WTC11 (cell line): ENCODE measurements at regions not wholly inside any gene's neighbourhood (a gene's known extent, or its start where the extent isn't known, plus 50 kb on each side); places are given as distances from the start of the nearest gene placed in this dataset.

ENCODE experiments used
- ATAC-seq: fragments of 200-7000 bp; cut with Tn5 transposase; 2 replicates; pipeline ENCODE4 v1.10.0; 2021; ENCODE audit warnings: mild to moderate bottlenecking, moderate library complexity
- CTCF ChIA-PET: fragments of 300-600 bp; sonication (Branson Sonifier 250); formaldehyde crosslinking; loops from one replicate; lab custom pipeline; 2021; ENCODE audit warnings: antibody characterized with exemption; lab: Charles Lee
- POLR2A ChIA-PET: fragments of 350-600 bp; sonication (Branson Sonifier 250); formaldehyde crosslinking; loops from one replicate; lab custom pipeline; 2021; ENCODE audit warnings: antibody characterized with exemption; lab: Charles Lee
- DNase-seq: peaks from one replicate; pipeline ENCODE4 v3.0.0; 2021; ENCODE audit warnings: low spot score
- H3K27ac Mint-ChIP-seq: 2 replicates; pipeline ENCODE4 v1.8.0; 2021; ENCODE audit warnings: mixed read lengths
- H3K27me3 Mint-ChIP-seq: 2 replicates; pipeline ENCODE4 v1.8.0; 2021; ENCODE audit warnings: low read depth, mild to moderate bottlenecking, moderate library complexity, mixed read lengths
- H3K36me3 Mint-ChIP-seq: 2 replicates; pipeline ENCODE4 v1.8.0; 2021; ENCODE audit warnings: mixed read lengths
- H3K4me1 Mint-ChIP-seq: 2 replicates; pipeline ENCODE4 v1.8.0; 2022; ENCODE audit warnings: mixed read lengths
- H3K4me3 Mint-ChIP-seq: 2 replicates; pipeline ENCODE4 v1.8.0; 2021; ENCODE audit warnings: mild to moderate bottlenecking, moderate library complexity, mixed read lengths
- H3K9me3 Mint-ChIP-seq: 2 replicates; pipeline ENCODE4 v1.8.0; 2021; ENCODE audit warnings: mixed read lengths
- AFF4 ChIP-seq: sonication (generic); formaldehyde crosslinking; IDR thresholded peaks from 2 replicates; pipeline ENCODE4 v1.8.1; 2023; ENCODE audit warnings: mild to moderate bottlenecking, missing genetic modification reagents, borderline replicate concordance
- ATF6 ChIP-seq: sonication (generic); formaldehyde crosslinking; IDR thresholded peaks from 2 replicates; pipeline ENCODE4 v1.8.1; 2023; ENCODE audit warnings: mild to moderate bottlenecking, missing genetic modification reagents
- CREM ChIP-seq: sonication (generic); formaldehyde crosslinking; IDR thresholded peaks from 2 replicates; pipeline ENCODE4 v1.8.1; 2022; ENCODE audit warnings: mild to moderate bottlenecking, missing genetic modification reagents, moderate library complexity
- GRHL2 ChIP-seq: fragments of 250-450 bp; sonication (Bioruptor Pico); IDR thresholded peaks from 2 replicates; pipeline ENCODE4 v1.8.0; 2022; ENCODE audit warnings: mild to moderate bottlenecking, moderate library complexity; ENCODE audit not compliant: insufficient replicate concordance, severe bottlenecking
- GTF2I ChIP-seq: fragments of 250-450 bp; sonication (Bioruptor Pico); conservative IDR thresholded peaks from 2 replicates; pipeline ENCODE4 v1.4.0; 2021; ENCODE audit warnings: mild to moderate bottlenecking
- MLX ChIP-seq: sonication (generic); formaldehyde crosslinking; IDR thresholded peaks from 2 replicates; pipeline ENCODE4 v1.8.1; 2023; ENCODE audit warnings: mild to moderate bottlenecking, missing genetic modification reagents, moderate library complexity
- MXD4 ChIP-seq: fragments of 250-450 bp; sonication (Bioruptor Pico); IDR thresholded peaks from 2 replicates; pipeline ENCODE4 v1.8.0; 2021; ENCODE audit warnings: mild to moderate bottlenecking, moderate library complexity, borderline replicate concordance
- NFE2L1 ChIP-seq: sonication (generic); formaldehyde crosslinking; IDR thresholded peaks from 2 replicates; pipeline ENCODE4 v1.8.1; 2023; ENCODE audit warnings: missing genetic modification reagents
- PREB ChIP-seq: sonication (generic); formaldehyde crosslinking; IDR thresholded peaks from 2 replicates; pipeline ENCODE4 v1.8.1; 2022; ENCODE audit warnings: mild to moderate bottlenecking, missing genetic modification reagents, moderate library complexity, borderline replicate concordance
- STAT6 ChIP-seq: sonication (generic); formaldehyde crosslinking; conservative IDR thresholded peaks from 2 replicates; pipeline ENCODE4 v1.8.1; 2023; ENCODE audit warnings: mild to moderate bottlenecking, low read depth, missing genetic modification reagents, moderate library complexity
- ZNF121 ChIP-seq: sonication (generic); formaldehyde crosslinking; IDR thresholded peaks from 2 replicates; pipeline ENCODE4 v1.8.0; 2023; ENCODE audit warnings: missing genetic modification reagents
- ZNF425 ChIP-seq: fragments of 250-450 bp; sonication (Bioruptor Pico); conservative IDR thresholded peaks from 2 replicates; pipeline ENCODE4 v1.9.0; 2021; ENCODE audit warnings: mild to moderate bottlenecking
- ZSCAN18 ChIP-seq: fragments of 250-450 bp; sonication (Bioruptor Pico); IDR thresholded peaks from 2 replicates; pipeline ENCODE4 v2.1.2; 2022; ENCODE audit warnings: mild to moderate bottlenecking, moderate library complexity

- no peak for TF ChIP-seq AFF4 (CRISPR knock-in tag)
- no peak for TF ChIP-seq GTF2I (CRISPR knock-in tag)
- no peak for TF ChIP-seq CREM
- TF ChIP-seq NFE2L1 (CRISPR knock-in tag), result no peak
These were observed 1136.5 kb downstream of the TBC1D22A start (continued) for GRCh38 chr22:47898946-47899345.

- H3K4me1 Mint-ChIP-seq, result no peaks in the 10 kb centered on the region
- H3K36me3 Mint-ChIP-seq, result peaks cover 7% of the 10 kb centered on the region
- POLR2A ChIA-PET, result no interaction called here
- H3K27ac Mint-ChIP-seq, result no peak overlapping the region
- H3K27me3 Mint-ChIP-seq, result peaks cover 3% of the 10 kb centered on the region; the same call in 1 of the 2 replicates
- DNase-seq (no peak), ATAC-seq (no peak)
- H3K9me3 Mint-ChIP-seq, result peaks cover 24% of the 10 kb centered on the region
- TF ChIP-seq ZSCAN18 (no peak), GRHL2 (CRISPR knock-in tag) (no peak), AFF4 (CRISPR knock-in tag) (no peak), ZNF121 (CRISPR knock-in tag) (no peak), ZNF425 (no peak), MXD4 (no peak), ATF6 (CRISPR knock-in tag) (no peak), STAT6 (CRISPR knock-in tag) (no peak), GTF2I (CRISPR knock-in tag) (no peak), MLX (CRISPR knock-in tag) (no peak), PREB (CRISPR knock-in tag) (no peak), NFE2L1 (CRISPR knock-in tag) (no peak)
- H3K4me3 Mint-ChIP-seq, result no peak overlapping the region
- CTCF ChIA-PET, result no interaction called here
These were observed 1129.2 kb downstream of the TBC1D22A start for GRCh38 chr22:47891609-47892008.
